H9 (cell line): ENCODE measurements at regions not wholly inside any gene's neighbourhood (a gene's known extent, or its start where the extent isn't known, plus 50 kb on each side); places are given as distances from the start of the nearest gene placed in this dataset.

Experiments
- DNase-seq: peaks from one replicate; pipeline ENCODE4 v3.0.0-alpha.2; 2017
- H2AFZ ChIP-seq: one replicate; pipeline ENCODE4 v1.6.1; 2013; ENCODE audit warnings: mild to moderate bottlenecking, low read length, control low read depth, moderate library complexity
- H2AK5ac ChIP-seq: 2 replicates; pipeline ENCODE4 v1.6.1; 2013; ENCODE audit warnings: low read length, control low read depth, mixed read lengths; ENCODE audit not compliant: insufficient read length
- H2BK120ac ChIP-seq: one replicate; pipeline ENCODE4 v1.6.1; 2013; ENCODE audit warnings: low read depth, mild to moderate bottlenecking, low read length, control low read depth, inconsistent platforms; ENCODE audit not compliant: poor library complexity, severe bottlenecking
- H2BK12ac ChIP-seq: 2 replicates; pipeline ENCODE4 v1.6.1; 2013; ENCODE audit warnings: low read length, control low read depth, mixed read lengths, low read depth; ENCODE audit not compliant: insufficient read length
- H2BK15ac ChIP-seq: 2 replicates; pipeline ENCODE4 v1.6.1; 2013; ENCODE audit warnings: low read depth, low read length, control low read depth
- H2BK20ac ChIP-seq: one replicate; pipeline ENCODE4 v1.6.1; 2013; ENCODE audit warnings: low read depth, mild to moderate bottlenecking, low read length, control low read depth, inconsistent platforms; ENCODE audit not compliant: poor library complexity, severe bottlenecking
- H2BK5ac ChIP-seq: 2 replicates; pipeline ENCODE4 v1.6.1; 2013; ENCODE audit warnings: low read length, control low read depth, mixed read lengths; ENCODE audit not compliant: insufficient read length
- H3K14ac ChIP-seq: 2 replicates; pipeline ENCODE4 v1.6.1; 2013; ENCODE audit warnings: low read length, control low read depth; ENCODE audit not compliant: insufficient read depth
- H3K18ac ChIP-seq: 2 replicates; pipeline ENCODE4 v1.6.1; 2013; ENCODE audit warnings: low read depth, mild to moderate bottlenecking, mixed read lengths, low read length, control low read depth; ENCODE audit not compliant: insufficient read length
- H3K23ac ChIP-seq: 2 replicates; pipeline ENCODE4 v1.6.1; 2013; ENCODE audit warnings: low read length, control low read depth, mixed read lengths, low read depth; ENCODE audit not compliant: insufficient read length
- H3K23me2 ChIP-seq: 2 replicates; pipeline ENCODE4 v1.6.1; 2013; ENCODE audit warnings: low read depth, mild to moderate bottlenecking, mixed read lengths, low read length, control low read depth; ENCODE audit not compliant: insufficient read length, poor library complexity, severe bottlenecking
- H3K27ac ChIP-seq: 2 replicates; pipeline ENCODE4 v1.5.1; 2013; ENCODE audit warnings: low read length, control low read depth, mixed read lengths, low read depth; ENCODE audit not compliant: insufficient read length
- H3K27me3 ChIP-seq: 2 replicates; pipeline ENCODE4 v1.6.1; 2013; ENCODE audit warnings: low read length, control low read depth, inconsistent platforms; ENCODE audit not compliant: insufficient read depth
- H3K4ac ChIP-seq: 2 replicates; pipeline ENCODE4 v1.6.1; 2013; ENCODE audit warnings: low read depth, mild to moderate bottlenecking, control low read depth, inconsistent platforms, low read length, moderate library complexity
- H3K4me1 ChIP-seq: 2 replicates; pipeline ENCODE4 v1.6.1; 2013; ENCODE audit warnings: low read length, control low read depth, inconsistent platforms; ENCODE audit not compliant: insufficient read depth
- H3K4me2 ChIP-seq: 2 replicates; pipeline ENCODE4 v1.6.1; 2013; ENCODE audit warnings: low read length, control low read depth, mixed read lengths; ENCODE audit not compliant: insufficient read length, insufficient read depth
- H3K56ac ChIP-seq: 2 replicates; pipeline ENCODE4 v1.6.1; 2013; ENCODE audit warnings: low read depth, mild to moderate bottlenecking, mixed read lengths, low read length, control low read depth; ENCODE audit not compliant: insufficient read length
- H3K79me1 ChIP-seq: 2 replicates; pipeline ENCODE4 v1.6.1; 2013; ENCODE audit warnings: low read depth, mild to moderate bottlenecking, moderate library complexity, low read length, control low read depth, inconsistent platforms; ENCODE audit not compliant: insufficient read depth, poor library complexity, severe bottlenecking
- H3K79me2 ChIP-seq: 2 replicates; pipeline ENCODE4 v1.6.1; 2013; ENCODE audit warnings: low read length, control low read depth, inconsistent platforms; ENCODE audit not compliant: insufficient read depth
- H3K9ac ChIP-seq: 2 replicates; pipeline ENCODE4 v1.6.1; 2013; ENCODE audit warnings: low read length, control low read depth, mixed read lengths; ENCODE audit not compliant: insufficient read length; ENCODE audit errors: extremely low read depth
- H3K9me3 ChIP-seq: one replicate; pipeline ENCODE4 v1.6.1; 2013; ENCODE audit warnings: low read depth, low read length, inconsistent platforms; ENCODE audit not compliant: control insufficient read depth
- H3T11ph ChIP-seq: one replicate; pipeline ENCODE4 v1.6.1; 2013; ENCODE audit warnings: mild to moderate bottlenecking, low read length, control low read depth, inconsistent platforms
- H4K20me1 ChIP-seq: one replicate; pipeline ENCODE4 v1.6.1; 2013; ENCODE audit not compliant: control insufficient read depth, insufficient read length, insufficient read depth
- H4K5ac ChIP-seq: 2 replicates; pipeline ENCODE4 v1.6.1; 2013; ENCODE audit warnings: low read depth, mild to moderate bottlenecking, mixed read lengths, low read length, control low read depth; ENCODE audit not compliant: insufficient read length
- H4K8ac ChIP-seq: replicated peaks from 2 replicates; pipeline ENCODE4 v1.6.1; 2013; ENCODE audit warnings: low read length, control low read depth, mixed read lengths, low read depth; ENCODE audit not compliant: insufficient read length
- H4K91ac ChIP-seq: 2 replicates; pipeline ENCODE4 v1.6.1; 2013; ENCODE audit warnings: low read depth, mild to moderate bottlenecking, moderate library complexity, mixed read lengths, low read length, control low read depth; ENCODE audit not compliant: insufficient read length
- H3K27ac Mint-ChIP-seq, 3 experiments: 2 replicates in 2 of 3; 3 replicates in 1 of 3; pipeline ENCODE4 v1.8.0; 2020 to 2021; ENCODE audit warnings: mixed read lengths in 3 of 3, mild to moderate bottlenecking in 1 of 3, moderate library complexity in 1 of 3
- H3K27me3 Mint-ChIP-seq: 2 replicates; pipeline ENCODE4 v1.8.0; 2021; ENCODE audit warnings: low read depth, mild to moderate bottlenecking, moderate library complexity, mixed read lengths
- H3K36me3 Mint-ChIP-seq, 3 experiments: 2 replicates in 2 of 3; 3 replicates in 1 of 3; pipeline ENCODE4 v1.8.0; 2020 to 2021; ENCODE audit warnings: low read depth in 3 of 3, mixed read lengths in 3 of 3; ENCODE audit not compliant: insufficient read depth in 1 of 3
- H3K4me1 Mint-ChIP-seq, 2 experiments: 2 replicates each; pipeline ENCODE4 v1.8.0; 2020; ENCODE audit warnings: mixed read lengths in 2 of 2
- H3K4me3 Mint-ChIP-seq, 2 experiments: 2 replicates in 1 of 2; 3 replicates in 1 of 2; pipeline ENCODE4 v1.8.0; 2020 to 2021; ENCODE audit warnings: mild to moderate bottlenecking in 2 of 2, mixed read lengths in 2 of 2, moderate library complexity in 1 of 2
- H3K9me3 Mint-ChIP-seq, 2 experiments: 2 replicates in 1 of 2; 3 replicates in 1 of 2; pipeline ENCODE4 v1.8.0; 2020; ENCODE audit warnings: mild to moderate bottlenecking in 2 of 2, mixed read lengths in 2 of 2, moderate library complexity in 1 of 2
- WGBS: extraction: QIAGEN DNeasy Blood & Tissue Kit; methylation state at CpG from one replicate; pipeline ENCODE4 v1.1.7; 2013; ENCODE audit warnings: missing lambda C conversion rate, low lambda C conversion rate, mixed read lengths; ENCODE audit not compliant: insufficient read length; ENCODE audit errors: extremely low coverage; 5-methylcytosine and 5-hydroxymethylcytosine counted together
- TF ChIP-seq, protein P1 (sequence below): fragments of 200-600 bp; sonication (generic); conservative IDR thresholded peaks from 3 replicates; pipeline ENCODE4 v1.8.0; 2021; ENCODE audit warnings: antibody characterized with exemption, mild to moderate bottlenecking

DNA sequence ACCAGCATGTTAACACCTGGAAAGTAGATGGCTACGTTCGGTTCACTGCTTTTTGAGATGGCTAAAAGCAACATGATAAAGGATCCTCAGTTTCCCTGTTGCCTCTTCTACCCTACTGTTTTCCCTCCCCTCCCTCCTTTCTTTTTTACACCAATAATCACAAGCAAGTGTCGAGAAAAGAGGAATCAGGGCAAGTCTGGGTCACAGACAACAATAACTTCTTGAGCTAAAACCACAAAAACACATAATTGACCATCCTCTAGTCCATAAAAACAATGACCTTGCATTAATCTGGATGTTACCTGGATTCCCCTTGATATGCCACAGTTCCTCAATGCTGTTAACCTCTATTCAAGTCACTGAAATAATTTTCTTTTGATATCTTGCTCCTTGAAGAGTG lies 736.6 kb upstream of the GCFC2 start:
- Histone ChIP-seq H3K4ac (no peak overlapping the region), H3K27ac (no peak overlapping the region), H3K27me3 (no peaks in the 10 kb centered on the region), H4K91ac (no peak overlapping the region), H3K23me2 (no peaks in the 10 kb centered on the region), H3K9me3 (no peaks in the 10 kb centered on the region), H3K79me1 (no peaks in the 10 kb centered on the region), H2BK12ac (no peak overlapping the region), H3T11ph (no peak overlapping the region), H3K14ac (no peak overlapping the region; the same call in 1 of the 2 replicates), H2AK5ac (no peak overlapping the region), H3K9ac (no peak overlapping the region), H2BK120ac (no peak overlapping the region), H3K18ac (no peak overlapping the region), H4K5ac (no peak overlapping the region), H3K4me1 (no peaks in the 10 kb centered on the region; the same call in 1 of the 2 replicates), H3K56ac (no peak overlapping the region), H2BK5ac (no peak overlapping the region), H3K4me2 (peak overlapping the region; percentile 18), H4K8ac (no peak overlapping the region), H2AFZ (peak overlapping the region; percentile 92), H3K23ac (no peak overlapping the region), H2BK20ac (no peak overlapping the region), H3K79me2 (no peaks in the 10 kb centered on the region), H4K20me1 (no peaks in the 10 kb centered on the region), H2BK15ac (no peak overlapping the region)
- H3K9me3 Mint-ChIP-seq, result peaks cover 20 to 23% of the 10 kb centered on the region in 2 experiments
- peak overlapping the region in 2 of 3 experiments; percentile 92 to 93; a peak in 4 of 7 replicates for H3K27ac Mint-ChIP-seq
- no peaks in the 10 kb centered on the region for H3K27me3 Mint-ChIP-seq
- TF ChIP-seq, protein P1, sequence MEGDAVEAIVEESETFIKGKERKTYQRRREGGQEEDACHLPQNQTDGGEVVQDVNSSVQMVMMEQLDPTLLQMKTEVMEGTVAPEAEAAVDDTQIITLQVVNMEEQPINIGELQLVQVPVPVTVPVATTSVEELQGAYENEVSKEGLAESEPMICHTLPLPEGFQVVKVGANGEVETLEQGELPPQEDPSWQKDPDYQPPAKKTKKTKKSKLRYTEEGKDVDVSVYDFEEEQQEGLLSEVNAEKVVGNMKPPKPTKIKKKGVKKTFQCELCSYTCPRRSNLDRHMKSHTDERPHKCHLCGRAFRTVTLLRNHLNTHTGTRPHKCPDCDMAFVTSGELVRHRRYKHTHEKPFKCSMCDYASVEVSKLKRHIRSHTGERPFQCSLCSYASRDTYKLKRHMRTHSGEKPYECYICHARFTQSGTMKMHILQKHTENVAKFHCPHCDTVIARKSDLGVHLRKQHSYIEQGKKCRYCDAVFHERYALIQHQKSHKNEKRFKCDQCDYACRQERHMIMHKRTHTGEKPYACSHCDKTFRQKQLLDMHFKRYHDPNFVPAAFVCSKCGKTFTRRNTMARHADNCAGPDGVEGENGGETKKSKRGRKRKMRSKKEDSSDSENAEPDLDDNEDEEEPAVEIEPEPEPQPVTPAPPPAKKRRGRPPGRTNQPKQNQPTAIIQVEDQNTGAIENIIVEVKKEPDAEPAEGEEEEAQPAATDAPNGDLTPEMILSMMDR, result no peak
- H3K4me1 Mint-ChIP-seq, result peaks cover 11 to 16% of the 10 kb centered on the region in 2 experiments
- WGBS, result no CpG with 5 or more reads among the region's 3 CpGs
- no peak overlapping the region for H3K4me3 Mint-ChIP-seq
- DNase-seq, result no peak
- peaks cover 11 to 25% (median 17%) of the 10 kb centered on the region in 3 experiments for H3K36me3 Mint-ChIP-seq
